ENCODE measurements at regions not wholly inside any gene's neighbourhood (a gene's known extent, or its start where the extent isn't known, plus 50 kb on each side); places are given as distances from the start of the nearest gene placed in this dataset.
A peak's percentile ranks its signal among the peaks of the same experiment; 100 is the strongest.

GRCh38 chr10:117927332-117927731, 119.4 kb downstream of the RAB11FIP2 start:
- DNase-seq (ENCODE audit: low read depth), result no peak

- no peak for DNase-seq (ENCODE audit: low read depth)
Observed at GRCh38 chr10:117927871-117928270, 118.9 kb downstream of the RAB11FIP2 start.

DNA sequence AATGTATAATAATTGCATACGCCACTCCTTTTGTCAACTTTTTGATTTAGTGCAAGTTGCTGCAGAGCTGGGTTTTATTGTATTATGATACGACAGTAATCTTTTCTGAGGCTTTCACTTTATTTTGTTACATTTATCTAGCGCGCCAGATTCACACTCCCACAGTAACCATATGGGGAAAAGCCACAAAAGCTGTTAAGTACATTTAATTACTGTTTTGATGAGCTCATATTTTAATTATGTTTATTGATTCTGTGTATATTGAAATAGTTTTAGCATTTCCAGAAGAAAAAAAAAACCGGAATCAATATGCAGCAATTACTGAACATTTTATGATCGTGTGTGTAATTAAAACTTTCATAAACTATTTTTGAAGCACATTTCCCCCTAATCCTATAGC, 118.5 kb downstream of the RAB11FIP2 start:
- DNase-seq (ENCODE audit: low read depth), result no peak

DNA sequence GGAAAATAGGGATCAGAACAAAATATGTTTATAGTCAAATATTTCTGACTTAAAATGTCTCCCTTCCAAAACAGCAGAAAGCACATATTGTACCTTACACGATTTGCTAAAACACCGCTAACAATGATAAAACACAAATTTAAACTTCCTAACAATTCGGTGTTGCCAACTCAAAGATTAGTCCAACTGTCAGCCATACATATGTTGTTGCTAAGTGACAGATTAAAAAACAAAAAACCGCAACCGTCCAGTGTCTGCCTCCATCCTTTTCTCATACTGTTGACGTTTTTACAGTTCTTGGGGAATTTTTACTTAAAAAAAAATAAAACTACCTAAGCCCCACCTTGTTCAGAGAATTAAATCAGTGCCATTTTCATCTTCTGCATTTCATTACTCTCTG, 118.0 kb downstream of the RAB11FIP2 start:
- no peak for DNase-seq (ENCODE audit: low read depth)

DNA sequence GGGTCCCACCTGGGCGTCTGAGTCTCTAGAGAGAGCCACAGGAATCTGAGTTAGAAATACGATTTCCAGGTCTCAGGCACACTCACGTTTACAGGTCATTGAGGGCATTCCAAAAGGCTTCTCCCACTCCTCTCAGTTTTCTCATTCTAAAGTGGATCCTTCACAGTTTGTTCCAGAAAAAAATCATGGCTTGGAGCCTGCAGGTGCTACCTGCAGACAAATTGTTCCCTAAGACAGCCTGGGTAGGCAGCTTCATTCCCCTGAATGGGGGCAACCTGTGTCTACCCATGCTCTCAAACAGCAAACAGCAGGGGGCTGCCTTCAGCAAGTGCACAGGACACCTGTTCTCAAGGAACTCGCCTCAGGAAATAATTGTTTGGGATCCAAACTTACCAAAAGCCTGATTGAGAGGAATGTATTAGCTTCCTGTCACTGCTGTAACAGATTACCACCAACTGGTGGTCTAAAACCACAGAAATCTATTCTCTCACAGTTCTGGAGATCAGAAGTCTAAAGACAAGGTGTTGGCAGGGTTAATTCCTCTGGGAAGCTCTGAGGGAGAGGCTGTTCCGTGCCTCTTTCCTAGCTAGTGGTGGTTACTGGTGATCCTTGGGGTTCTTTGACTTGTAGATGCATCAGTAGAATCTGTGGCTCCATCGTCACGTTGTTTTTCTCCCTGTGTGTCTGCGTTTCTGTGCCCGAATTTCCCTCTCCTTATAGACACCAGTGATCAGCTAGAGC, 117.2 kb downstream of the RAB11FIP2 start:
- DNase-seq (ENCODE audit: low read depth), result no peak

DNA sequence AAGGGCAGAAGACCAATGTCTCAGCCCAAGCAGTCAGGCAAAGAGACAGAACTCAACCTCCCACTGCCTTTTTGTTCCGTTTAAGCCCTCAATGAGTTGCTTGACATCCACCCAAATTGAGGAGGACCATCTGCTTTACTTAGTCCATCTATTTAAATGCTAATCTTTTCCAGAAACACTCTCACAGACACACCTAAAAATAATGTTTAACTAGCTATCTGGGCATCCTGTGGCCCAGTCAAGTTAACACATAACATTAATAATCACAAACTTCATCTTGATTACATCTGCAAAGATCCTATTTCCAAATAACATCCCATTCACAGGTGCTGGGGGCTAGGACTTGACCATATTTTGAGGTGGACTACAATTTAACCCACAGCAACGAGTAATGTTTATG, 115.7 kb downstream of the RAB11FIP2 start:
- no peak for DNase-seq (ENCODE audit: low read depth)

GRCh38 chr10:117933036-117933435, 113.7 kb downstream of the RAB11FIP2 start:
- DNase-seq (ENCODE audit: low read depth), result peak; percentile 27

GRCh38 chr10:117934477-117934876, 112.3 kb downstream of the RAB11FIP2 start:
- no peak for DNase-seq (ENCODE audit: low read depth)

DNA sequence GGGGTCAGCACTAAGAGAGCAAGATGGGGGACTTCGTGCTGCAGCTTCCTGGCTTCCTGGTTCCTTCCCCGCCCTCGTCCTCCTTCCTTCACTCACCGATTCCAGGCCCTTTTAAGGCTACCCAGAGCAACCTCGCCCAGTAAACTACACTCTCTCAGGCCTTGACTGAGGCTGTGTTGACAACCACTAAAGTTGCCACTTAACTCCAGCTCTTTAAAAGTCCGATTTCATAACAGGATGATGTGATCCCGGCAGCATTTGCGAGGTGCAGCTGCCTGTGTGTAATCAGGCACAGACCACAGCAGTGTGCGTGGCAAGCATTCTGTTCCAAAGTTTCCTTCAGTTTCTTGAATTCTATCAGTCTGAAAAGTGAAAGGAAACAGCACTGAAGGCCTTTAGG, 110.6 kb downstream of the RAB11FIP2 start:
- peak; percentile 73 for DNase-seq (ENCODE audit: low read depth)

DNA sequence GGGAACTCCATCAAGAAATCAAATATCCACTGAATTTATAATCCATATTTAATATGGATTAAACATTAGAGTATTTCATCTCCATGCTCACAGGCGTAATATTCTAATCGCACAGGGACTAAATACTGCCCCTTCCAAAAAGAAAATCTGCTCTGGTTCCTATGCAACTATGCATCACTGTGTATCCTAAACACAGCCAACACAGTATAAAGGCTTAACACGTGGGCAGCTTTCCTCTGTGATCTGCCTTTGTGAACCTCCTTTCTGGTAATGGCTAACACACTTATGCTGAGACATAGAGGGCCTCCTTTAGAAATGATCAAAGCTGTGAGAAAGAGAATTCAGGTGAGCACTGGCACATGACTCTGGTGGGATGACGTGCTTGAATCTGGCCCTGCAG, 110.2 kb downstream of the RAB11FIP2 start:
- no peak for DNase-seq (ENCODE audit: low read depth)

GRCh38 chr10:117936976-117937375, 109.8 kb downstream of the RAB11FIP2 start:
- no peak for DNase-seq (ENCODE audit: low read depth)

DNA sequence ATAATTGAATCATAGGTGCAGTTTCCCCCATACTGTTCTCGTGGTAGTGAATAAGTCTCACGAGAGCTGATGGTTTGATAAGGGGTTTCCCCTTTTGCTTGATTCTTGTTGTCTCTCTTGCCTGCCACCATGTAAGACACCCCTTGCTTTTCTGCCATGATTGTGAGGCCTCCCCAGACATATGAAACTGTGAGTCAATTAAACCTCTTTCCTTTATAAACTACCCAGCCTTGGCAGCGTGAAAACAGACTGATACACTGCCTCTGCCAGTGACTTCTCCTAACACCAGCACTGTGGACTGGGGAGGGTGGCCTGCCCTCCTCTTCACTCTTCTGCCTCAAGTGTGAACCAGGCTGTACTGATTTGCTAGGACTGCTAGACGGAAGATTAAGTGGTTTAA, 108.6 kb downstream of the RAB11FIP2 start:
- no peak for DNase-seq (ENCODE audit: low read depth)

- peak; percentile 44 for DNase-seq (ENCODE audit: low read depth)
Observed at GRCh38 chr10:117942226-117942625, 104.5 kb downstream of the RAB11FIP2 start.

- no peak for DNase-seq (ENCODE audit: low read depth)
Observed at GRCh38 chr10:117944676-117945447, 101.9 kb downstream of the RAB11FIP2 start.

- no peak for DNase-seq (ENCODE audit: low read depth)
Observed at GRCh38 chr10:117945651-117946050, 101.1 kb downstream of the RAB11FIP2 start.

DNA sequence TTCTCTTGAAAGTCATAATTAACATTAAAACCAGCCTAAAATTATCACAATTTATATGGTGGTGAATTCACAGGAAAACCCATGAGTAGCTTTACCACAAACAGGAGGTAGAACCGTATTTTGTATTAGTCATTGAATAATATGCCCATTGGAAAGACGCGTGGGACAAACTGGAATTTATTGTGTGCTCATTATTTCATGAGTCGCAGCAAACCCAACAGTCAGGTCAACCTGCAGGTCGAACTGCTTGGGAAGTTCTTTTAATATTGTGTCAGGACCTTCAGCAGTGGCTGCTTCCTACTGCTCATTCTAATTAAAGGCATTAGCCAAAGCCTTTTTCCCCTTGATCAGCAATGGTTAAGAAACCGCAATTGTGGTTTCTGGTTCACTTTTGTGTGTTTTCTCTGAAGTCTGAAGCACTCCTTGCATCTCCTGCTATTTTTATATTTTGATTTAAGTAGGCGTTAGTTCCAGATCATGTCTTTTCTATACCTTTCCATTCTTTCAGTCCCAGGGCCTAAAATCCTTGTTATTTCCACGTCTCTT, 100.1 kb downstream of the RAB11FIP2 start:
- peak; percentile 51 for DNase-seq (ENCODE audit: low read depth)

DNA sequence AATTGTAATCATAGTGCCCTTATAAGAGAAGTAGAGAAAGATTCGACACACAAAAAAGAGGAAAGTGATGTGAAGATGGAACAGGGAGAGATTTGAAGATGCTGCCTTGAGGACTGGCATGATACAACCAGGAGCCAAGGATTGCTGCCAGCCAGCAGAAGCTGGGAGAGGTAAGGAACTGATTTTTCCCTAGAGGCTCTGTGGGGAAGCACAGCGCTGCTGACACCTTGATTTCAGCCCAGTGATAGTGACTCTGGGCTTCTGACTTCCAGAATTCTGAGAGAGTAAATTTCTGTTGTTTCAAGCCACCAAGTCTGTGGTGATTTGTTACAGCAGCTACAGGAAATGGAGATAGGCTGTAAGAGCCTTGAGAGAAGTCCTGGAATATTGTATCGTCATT, 98.2 kb downstream of the RAB11FIP2 start:
- DNase-seq (ENCODE audit: low read depth), result no peak

GRCh38 chr10:117950408-117950807, 96.3 kb downstream of the RAB11FIP2 start:
- DNase-seq (ENCODE audit: low read depth), result no peak

Data from LHCN-M2 (cell line).